OCI-LY7 (cell line): ENCODE measurements at regions not wholly inside any gene's neighbourhood (a gene's known extent, or its start where the extent isn't known, plus 50 kb on each side); places are given as distances from the start of the nearest gene placed in this dataset.
A peak's percentile ranks its signal among the peaks of the same experiment; 100 is the strongest.

ENCODE experiments used
- CTCF ChIP-seq: fragments of 200-600 bp; sonication (generic); conservative IDR thresholded peaks from 2 replicates; pipeline ENCODE4 v1.5.1; 2014; ENCODE audit warnings: mild to moderate bottlenecking, antibody characterized with exemption, low read length, moderate library complexity, mixed read lengths
- EZH2phosphoT487 ChIP-seq: fragments of 200-600 bp; sonication (generic); IDR thresholded peaks from 2 replicates; pipeline ENCODE4 v1.6.1; 2018; ENCODE audit warnings: low read depth, borderline replicate concordance, mild to moderate bottlenecking, mixed run types, antibody characterized with exemption, low read length, moderate library complexity, mixed read lengths

GRCh38 chrX:26649534-26649933 lies 433.6 kb downstream of the MAGEB5 start:
- TF ChIP-seq CTCF (peak; percentile 70), EZH2phosphoT487 (no peak)
